Heart left ventricle (tissue), 13 donors: ENCODE measurements at regions not wholly inside any gene's neighbourhood (a gene's known extent, or its start where the extent isn't known, plus 50 kb on each side); places are given as distances from the start of the nearest gene placed in this dataset.

Source experiments
- POLR2A ChIP-seq, 2 donors: fragments of 450-650 bp; IDR thresholded peaks; one replicate each; pipeline ENCODE4 v1.6.1; 2017; ENCODE audit warnings: antibody characterized with exemption in 2 of 2, mild to moderate bottlenecking in 2 of 2, moderate library complexity in 2 of 2
- TF ChIP-seq, protein P1 (sequence below), 12 donors: fragments of 200-600 bp; sonication (generic) in 4 of 12; IDR thresholded peaks; one replicate each; pipeline versions ENCODE4 v1.5.0 to v1.8.0; 2018 to 2022; ENCODE audit warnings: antibody characterized with exemption in 12 of 12, mild to moderate bottlenecking in 5 of 12
- donor health status: ischemic (EF 13 %, LVEDD 7.1; RV severe dilation, severe dysfunction).
- donor health status: DM: no; HTN: yes; CAD: no.
- donor health status: DM: no; HTN: no; CAD: no.
- donor health status: ischemic (EF 25% LVEDD 6.9; RV normal size, moderate dysfunction).
- donor health status: ischemic (EF 25% LVEDD 5.7; RV mildly dilated, moderate dysfunction).
- donor health status: ischemic (EF 35%, LVEDD 5.7; RV mildly dilated, moderate dysfunction).
- donor health status: nonischemic (EF 11% LVEDD 7.7; RV severe dilation, severe dysfunction).
- donor health status: DM: yes; HTN: yes; CAD: no.
- donor health status: PGD.
- donor health status: ischemic (EF 29% LVEDD 5.4; RV normal size, mild dysfunction).
- donor health status: nonischemic (EF 23%, LVEDD 6.1; RV moderate dilation, normal function).

DNA sequence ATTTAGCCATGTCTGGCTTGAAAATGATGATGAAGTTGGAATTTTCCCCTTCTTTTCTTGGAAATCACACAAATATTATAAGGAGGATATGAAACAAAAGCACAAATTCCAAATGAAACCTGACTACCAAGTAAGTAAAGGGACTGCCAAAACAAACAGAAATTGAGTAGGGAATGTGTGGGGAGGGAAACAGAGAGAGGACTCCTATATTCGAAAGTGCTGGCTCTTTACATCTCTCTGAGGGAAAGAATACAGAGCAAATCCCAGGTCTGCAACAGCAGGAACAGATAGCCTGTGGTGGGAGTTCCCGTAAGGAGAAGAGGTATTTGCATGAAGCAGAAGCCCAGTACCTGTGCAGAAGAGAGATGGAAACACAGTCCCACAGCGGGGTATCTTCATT is 583.7 kb downstream of the EPM2A start:
- TF ChIP-seq, protein P1, sequence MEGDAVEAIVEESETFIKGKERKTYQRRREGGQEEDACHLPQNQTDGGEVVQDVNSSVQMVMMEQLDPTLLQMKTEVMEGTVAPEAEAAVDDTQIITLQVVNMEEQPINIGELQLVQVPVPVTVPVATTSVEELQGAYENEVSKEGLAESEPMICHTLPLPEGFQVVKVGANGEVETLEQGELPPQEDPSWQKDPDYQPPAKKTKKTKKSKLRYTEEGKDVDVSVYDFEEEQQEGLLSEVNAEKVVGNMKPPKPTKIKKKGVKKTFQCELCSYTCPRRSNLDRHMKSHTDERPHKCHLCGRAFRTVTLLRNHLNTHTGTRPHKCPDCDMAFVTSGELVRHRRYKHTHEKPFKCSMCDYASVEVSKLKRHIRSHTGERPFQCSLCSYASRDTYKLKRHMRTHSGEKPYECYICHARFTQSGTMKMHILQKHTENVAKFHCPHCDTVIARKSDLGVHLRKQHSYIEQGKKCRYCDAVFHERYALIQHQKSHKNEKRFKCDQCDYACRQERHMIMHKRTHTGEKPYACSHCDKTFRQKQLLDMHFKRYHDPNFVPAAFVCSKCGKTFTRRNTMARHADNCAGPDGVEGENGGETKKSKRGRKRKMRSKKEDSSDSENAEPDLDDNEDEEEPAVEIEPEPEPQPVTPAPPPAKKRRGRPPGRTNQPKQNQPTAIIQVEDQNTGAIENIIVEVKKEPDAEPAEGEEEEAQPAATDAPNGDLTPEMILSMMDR (IDR thresholded peaks at IDR 0.05): no peak
- TF ChIP-seq POLR2A (IDR thresholded peaks at IDR 0.05): no peak
